Suprapubic skin (tissue), 3 donors: ENCODE measurements at regions not wholly inside any gene's neighbourhood (a gene's known extent, or its start where the extent isn't known, plus 50 kb on each side); places are given as distances from the start of the nearest gene placed in this dataset.

Experiments
- POLR2AphosphoS5 ChIP-seq, 3 donors: sonication (generic); formaldehyde crosslinking; IDR thresholded peaks; one replicate each; pipeline ENCODE4 v1.6.1; 2017; ENCODE audit warnings: antibody characterized with exemption in 3 of 3
- TF ChIP-seq, protein P1 (sequence below), 2 donors: fragments of 200-600 bp in 1 of 2; fragments of 450-650 bp in 1 of 2; sonication (generic) in 1 of 2; IDR thresholded peaks; one replicate each; pipeline ENCODE4 v1.5.1; 2016 to 2019; ENCODE audit warnings: antibody characterized with exemption in 2 of 2, mild to moderate bottlenecking in 1 of 2, moderate library complexity in 1 of 2

DNA sequence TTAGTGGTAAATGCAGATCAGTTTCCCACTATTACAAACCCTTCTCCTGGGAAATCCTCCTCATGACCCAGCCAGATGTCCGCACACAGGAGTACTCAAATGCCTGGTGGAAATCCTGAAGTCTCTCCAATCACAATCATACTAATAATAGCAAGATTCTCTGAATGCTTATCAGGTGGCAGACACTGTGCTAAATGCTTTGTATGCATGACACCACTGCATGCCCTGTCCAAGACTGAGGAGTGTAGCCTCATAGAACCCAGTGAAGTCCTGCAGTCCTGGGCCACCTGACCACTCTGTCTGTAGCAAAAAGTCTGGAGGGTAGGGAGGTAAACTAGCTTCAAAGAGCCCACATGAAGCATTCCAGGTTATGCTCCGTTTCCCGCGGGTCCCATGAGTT is 434.8 kb upstream of the CHST9 start:
- TF ChIP-seq, protein P1, sequence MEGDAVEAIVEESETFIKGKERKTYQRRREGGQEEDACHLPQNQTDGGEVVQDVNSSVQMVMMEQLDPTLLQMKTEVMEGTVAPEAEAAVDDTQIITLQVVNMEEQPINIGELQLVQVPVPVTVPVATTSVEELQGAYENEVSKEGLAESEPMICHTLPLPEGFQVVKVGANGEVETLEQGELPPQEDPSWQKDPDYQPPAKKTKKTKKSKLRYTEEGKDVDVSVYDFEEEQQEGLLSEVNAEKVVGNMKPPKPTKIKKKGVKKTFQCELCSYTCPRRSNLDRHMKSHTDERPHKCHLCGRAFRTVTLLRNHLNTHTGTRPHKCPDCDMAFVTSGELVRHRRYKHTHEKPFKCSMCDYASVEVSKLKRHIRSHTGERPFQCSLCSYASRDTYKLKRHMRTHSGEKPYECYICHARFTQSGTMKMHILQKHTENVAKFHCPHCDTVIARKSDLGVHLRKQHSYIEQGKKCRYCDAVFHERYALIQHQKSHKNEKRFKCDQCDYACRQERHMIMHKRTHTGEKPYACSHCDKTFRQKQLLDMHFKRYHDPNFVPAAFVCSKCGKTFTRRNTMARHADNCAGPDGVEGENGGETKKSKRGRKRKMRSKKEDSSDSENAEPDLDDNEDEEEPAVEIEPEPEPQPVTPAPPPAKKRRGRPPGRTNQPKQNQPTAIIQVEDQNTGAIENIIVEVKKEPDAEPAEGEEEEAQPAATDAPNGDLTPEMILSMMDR (IDR thresholded peaks at IDR 0.05): no peak
- no peak for TF ChIP-seq POLR2AphosphoS5 (IDR thresholded peaks at IDR 0.05)
